ENCODE measurements at regions not wholly inside any gene's neighbourhood (a gene's known extent, or its start where the extent isn't known, plus 50 kb on each side); places are given as distances from the start of the nearest gene placed in this dataset.

DNA sequence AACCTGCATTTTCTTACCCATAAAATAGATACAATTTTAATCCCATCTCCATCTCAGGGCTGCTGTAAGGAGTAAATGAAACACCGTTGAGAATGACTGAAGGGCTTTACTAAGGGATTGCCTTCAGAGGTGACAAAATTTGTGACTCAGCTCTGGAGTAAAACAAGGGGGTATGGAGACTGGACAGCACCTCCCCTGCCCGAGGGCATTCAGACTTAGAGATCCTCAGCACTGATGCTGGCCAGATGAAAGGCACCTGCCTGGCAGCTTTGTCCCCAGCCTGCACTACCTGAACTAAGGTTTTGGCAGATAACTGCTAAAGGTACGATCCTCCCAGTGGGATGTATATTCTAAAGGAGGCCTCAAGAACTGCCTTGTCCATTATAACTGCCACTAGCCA lies 84.7 kb upstream of the CALM2 start:
- no peak overlapping the region for H3K27ac Mint-ChIP-seq (ENCODE audit: unreplicated experiment)
- peaks cover 8% of the 10 kb centered on the region for H3K27me3 Mint-ChIP-seq (ENCODE audit: unreplicated experiment)
- H3K36me3 Mint-ChIP-seq (ENCODE audit: low read depth, unreplicated experiment), result no peaks in the 10 kb centered on the region
- no peak for DNase-seq (ENCODE audit: low spot score)
- peaks cover 8% of the 10 kb centered on the region for H3K4me1 Mint-ChIP-seq (ENCODE audit: unreplicated experiment)
- TF ChIP-seq, protein P1, sequence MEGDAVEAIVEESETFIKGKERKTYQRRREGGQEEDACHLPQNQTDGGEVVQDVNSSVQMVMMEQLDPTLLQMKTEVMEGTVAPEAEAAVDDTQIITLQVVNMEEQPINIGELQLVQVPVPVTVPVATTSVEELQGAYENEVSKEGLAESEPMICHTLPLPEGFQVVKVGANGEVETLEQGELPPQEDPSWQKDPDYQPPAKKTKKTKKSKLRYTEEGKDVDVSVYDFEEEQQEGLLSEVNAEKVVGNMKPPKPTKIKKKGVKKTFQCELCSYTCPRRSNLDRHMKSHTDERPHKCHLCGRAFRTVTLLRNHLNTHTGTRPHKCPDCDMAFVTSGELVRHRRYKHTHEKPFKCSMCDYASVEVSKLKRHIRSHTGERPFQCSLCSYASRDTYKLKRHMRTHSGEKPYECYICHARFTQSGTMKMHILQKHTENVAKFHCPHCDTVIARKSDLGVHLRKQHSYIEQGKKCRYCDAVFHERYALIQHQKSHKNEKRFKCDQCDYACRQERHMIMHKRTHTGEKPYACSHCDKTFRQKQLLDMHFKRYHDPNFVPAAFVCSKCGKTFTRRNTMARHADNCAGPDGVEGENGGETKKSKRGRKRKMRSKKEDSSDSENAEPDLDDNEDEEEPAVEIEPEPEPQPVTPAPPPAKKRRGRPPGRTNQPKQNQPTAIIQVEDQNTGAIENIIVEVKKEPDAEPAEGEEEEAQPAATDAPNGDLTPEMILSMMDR (IDR thresholded peaks at IDR 0.05; ENCODE audit: unreplicated experiment), result no peak
- H3K4me3 Mint-ChIP-seq (ENCODE audit: unreplicated experiment), result no peak overlapping the region
- no peaks in the 10 kb centered on the region for H3K9me3 Mint-ChIP-seq (ENCODE audit: unreplicated experiment)

DNA sequence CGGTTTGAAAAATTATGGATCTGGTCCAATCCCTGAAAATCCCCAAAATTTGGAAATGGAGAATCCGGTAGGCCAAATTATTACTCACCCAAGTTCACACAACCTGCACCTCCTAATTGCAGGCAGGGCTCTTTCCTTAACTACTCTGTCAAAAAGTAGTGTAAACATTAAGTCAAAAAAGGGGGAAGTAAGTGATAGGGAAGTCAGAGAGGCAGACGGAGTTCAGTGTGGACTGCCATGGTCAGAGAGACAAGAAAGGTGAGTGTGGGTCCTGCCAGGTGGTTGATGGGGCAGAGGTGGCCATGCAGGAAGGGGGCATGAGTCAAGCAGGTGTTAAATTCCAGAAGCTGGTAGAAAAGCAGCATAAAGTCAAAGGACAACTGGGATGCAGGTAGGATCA lies 83.5 kb upstream of the CALM2 start:
- no peak for DNase-seq (ENCODE audit: low spot score)
- Mint-ChIP-seq H3K36me3 (ENCODE audit: low read depth, unreplicated experiment) (no peaks in the 10 kb centered on the region), H3K27ac (ENCODE audit: unreplicated experiment) (no peak overlapping the region), H3K27me3 (ENCODE audit: unreplicated experiment) (peaks cover 5% of the 10 kb centered on the region), H3K4me1 (ENCODE audit: unreplicated experiment) (peaks cover 4% of the 10 kb centered on the region), H3K4me3 (ENCODE audit: unreplicated experiment) (no peak overlapping the region), H3K9me3 (ENCODE audit: unreplicated experiment) (no peaks in the 10 kb centered on the region)
- TF ChIP-seq, protein P1 (IDR thresholded peaks at IDR 0.05; ENCODE audit: unreplicated experiment), result no peak

DNA sequence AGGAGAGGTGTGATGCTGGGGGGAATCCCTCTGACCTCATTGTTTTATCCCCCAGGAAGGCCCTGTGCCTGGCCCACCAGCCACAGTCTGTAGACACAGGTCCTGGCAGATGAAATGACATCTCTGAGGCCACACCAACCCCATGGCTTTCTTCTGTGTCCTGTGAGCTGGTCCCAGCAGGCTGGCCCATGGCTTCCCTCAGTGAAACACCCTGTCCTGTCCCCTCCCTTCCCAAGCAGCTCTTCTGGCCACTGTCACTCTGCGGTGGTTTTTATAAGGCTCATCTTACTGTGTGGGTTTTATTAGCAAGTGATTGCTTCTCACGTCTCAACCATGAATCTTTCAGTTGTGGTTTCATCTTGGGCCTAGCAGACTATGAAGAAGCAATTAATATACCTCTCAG lies 81.6 kb upstream of the CALM2 start:
- TF ChIP-seq, protein P1 (IDR thresholded peaks at IDR 0.05; ENCODE audit: unreplicated experiment), result no peak
- Mint-ChIP-seq H3K27me3 (ENCODE audit: unreplicated experiment) (peaks cover 2% of the 10 kb centered on the region), H3K27ac (ENCODE audit: unreplicated experiment) (no peak overlapping the region), H3K4me1 (ENCODE audit: unreplicated experiment) (no peaks in the 10 kb centered on the region), H3K4me3 (ENCODE audit: unreplicated experiment) (no peak overlapping the region), H3K36me3 (ENCODE audit: low read depth, unreplicated experiment) (no peaks in the 10 kb centered on the region), H3K9me3 (ENCODE audit: unreplicated experiment) (no peaks in the 10 kb centered on the region)
- no peak for DNase-seq (ENCODE audit: low spot score)

GRCh38 chr2:47256416-47257087 lies 80.2 kb upstream of the CALM2 start:
- TF ChIP-seq, protein P1 (IDR thresholded peaks at IDR 0.05; ENCODE audit: unreplicated experiment), result no peak
- no peak for DNase-seq (ENCODE audit: low spot score)
- no peaks in the 10 kb centered on the region for H3K4me1 Mint-ChIP-seq (ENCODE audit: unreplicated experiment)

GRCh38 chr2:47255794-47256193 lies 79.5 kb upstream of the CALM2 start:
- Mint-ChIP-seq H3K4me1 (ENCODE audit: unreplicated experiment) (no peaks in the 10 kb centered on the region), H3K27ac (ENCODE audit: unreplicated experiment) (no peak overlapping the region), H3K36me3 (ENCODE audit: low read depth, unreplicated experiment) (no peaks in the 10 kb centered on the region), H3K9me3 (ENCODE audit: unreplicated experiment) (no peaks in the 10 kb centered on the region), H3K4me3 (ENCODE audit: unreplicated experiment) (no peak overlapping the region), H3K27me3 (ENCODE audit: unreplicated experiment) (peaks cover 2% of the 10 kb centered on the region)
- TF ChIP-seq, protein P1 (IDR thresholded peaks at IDR 0.05; ENCODE audit: unreplicated experiment), result no peak
- no peak for DNase-seq (ENCODE audit: low spot score)

More at GRCh38 chr2:47256416-47257087, 80.2 kb upstream of the CALM2 start:
- Mint-ChIP-seq H3K27me3 (ENCODE audit: unreplicated experiment) (peaks cover 2% of the 10 kb centered on the region), H3K9me3 (ENCODE audit: unreplicated experiment) (no peaks in the 10 kb centered on the region), H3K4me3 (ENCODE audit: unreplicated experiment) (no peak overlapping the region), H3K36me3 (ENCODE audit: low read depth, unreplicated experiment) (no peaks in the 10 kb centered on the region), H3K27ac (ENCODE audit: unreplicated experiment) (no peak overlapping the region)

Measured in endothelial cell (in vitro differentiated cells).